SK-N-SH (cell line): ENCODE measurements at regions not wholly inside any gene's neighbourhood (a gene's known extent, or its start where the extent isn't known, plus 50 kb on each side); places are given as distances from the start of the nearest gene placed in this dataset.

Experiments
- ELF1 ChIP-seq: IDR thresholded peaks from 2 replicates; pipeline ENCODE4 v1.4.0; 2012
- GABPA ChIP-seq: IDR thresholded peaks from 2 replicates; pipeline ENCODE4 v1.4.0; 2012; ENCODE audit warnings: low read depth, mild to moderate bottlenecking
- POLR2AphosphoS5 ChIP-seq: IDR thresholded peaks from 2 replicates; pipeline ENCODE4 v1.6.1; 2012; ENCODE audit warnings: low read depth, low read length
- RAD21 ChIP-seq: IDR thresholded peaks from 2 replicates; pipeline ENCODE4 v1.6.1; 2012; ENCODE audit warnings: mild to moderate bottlenecking, low read length
- TAF1 ChIP-seq: IDR thresholded peaks from 2 replicates; pipeline ENCODE4 v1.6.1; 2012; ENCODE audit warnings: low read depth, mild to moderate bottlenecking, low read length, moderate library complexity, borderline replicate concordance
- YY1 ChIP-seq: IDR thresholded peaks from 2 replicates; pipeline ENCODE4 v1.4.0; 2012; ENCODE audit warnings: low read depth, mild to moderate bottlenecking
- TF ChIP-seq, protein P1 (sequence below): fragments of 200-600 bp; sonication (generic); IDR thresholded peaks from 2 replicates; pipeline ENCODE4 v1.6.1; 2017; ENCODE audit warnings: antibody characterized with exemption, mild to moderate bottlenecking, moderate library complexity
- TF ChIP-seq, protein P2 (sequence below): IDR thresholded peaks from 2 replicates; pipeline ENCODE4 v1.6.1; 2012; ENCODE audit warnings: mild to moderate bottlenecking, low read depth, low read length, moderate library complexity

DNA sequence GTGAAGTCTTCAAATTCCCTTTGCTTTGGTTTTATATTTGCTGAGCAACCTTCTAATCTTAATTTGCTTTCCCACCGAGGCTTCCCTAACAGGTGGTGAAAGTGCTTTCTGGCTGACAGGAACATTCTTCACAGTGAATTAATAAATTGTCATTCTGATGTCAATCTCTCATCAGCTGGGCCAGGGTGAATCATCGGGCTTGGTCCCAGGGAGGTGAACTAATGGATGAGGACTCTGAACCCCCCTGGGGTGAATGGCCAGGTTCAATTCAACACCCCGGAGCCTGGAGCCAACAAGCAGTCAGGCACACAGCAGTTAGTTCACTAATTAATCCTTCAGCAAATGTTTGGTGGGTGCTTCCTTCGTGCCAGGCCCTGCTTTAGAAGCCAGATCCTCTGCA lies 155.4 kb upstream of the PDGFD start:
- TF ChIP-seq, protein P1, sequence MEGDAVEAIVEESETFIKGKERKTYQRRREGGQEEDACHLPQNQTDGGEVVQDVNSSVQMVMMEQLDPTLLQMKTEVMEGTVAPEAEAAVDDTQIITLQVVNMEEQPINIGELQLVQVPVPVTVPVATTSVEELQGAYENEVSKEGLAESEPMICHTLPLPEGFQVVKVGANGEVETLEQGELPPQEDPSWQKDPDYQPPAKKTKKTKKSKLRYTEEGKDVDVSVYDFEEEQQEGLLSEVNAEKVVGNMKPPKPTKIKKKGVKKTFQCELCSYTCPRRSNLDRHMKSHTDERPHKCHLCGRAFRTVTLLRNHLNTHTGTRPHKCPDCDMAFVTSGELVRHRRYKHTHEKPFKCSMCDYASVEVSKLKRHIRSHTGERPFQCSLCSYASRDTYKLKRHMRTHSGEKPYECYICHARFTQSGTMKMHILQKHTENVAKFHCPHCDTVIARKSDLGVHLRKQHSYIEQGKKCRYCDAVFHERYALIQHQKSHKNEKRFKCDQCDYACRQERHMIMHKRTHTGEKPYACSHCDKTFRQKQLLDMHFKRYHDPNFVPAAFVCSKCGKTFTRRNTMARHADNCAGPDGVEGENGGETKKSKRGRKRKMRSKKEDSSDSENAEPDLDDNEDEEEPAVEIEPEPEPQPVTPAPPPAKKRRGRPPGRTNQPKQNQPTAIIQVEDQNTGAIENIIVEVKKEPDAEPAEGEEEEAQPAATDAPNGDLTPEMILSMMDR: no peak
- no peak for TF ChIP-seq POLR2AphosphoS5
- no peak for TF ChIP-seq YY1
- no peak for TF ChIP-seq ELF1
- no peak for TF ChIP-seq GABPA
- TF ChIP-seq RAD21: no peak
- no peak for TF ChIP-seq TAF1
- TF ChIP-seq, protein P2, sequence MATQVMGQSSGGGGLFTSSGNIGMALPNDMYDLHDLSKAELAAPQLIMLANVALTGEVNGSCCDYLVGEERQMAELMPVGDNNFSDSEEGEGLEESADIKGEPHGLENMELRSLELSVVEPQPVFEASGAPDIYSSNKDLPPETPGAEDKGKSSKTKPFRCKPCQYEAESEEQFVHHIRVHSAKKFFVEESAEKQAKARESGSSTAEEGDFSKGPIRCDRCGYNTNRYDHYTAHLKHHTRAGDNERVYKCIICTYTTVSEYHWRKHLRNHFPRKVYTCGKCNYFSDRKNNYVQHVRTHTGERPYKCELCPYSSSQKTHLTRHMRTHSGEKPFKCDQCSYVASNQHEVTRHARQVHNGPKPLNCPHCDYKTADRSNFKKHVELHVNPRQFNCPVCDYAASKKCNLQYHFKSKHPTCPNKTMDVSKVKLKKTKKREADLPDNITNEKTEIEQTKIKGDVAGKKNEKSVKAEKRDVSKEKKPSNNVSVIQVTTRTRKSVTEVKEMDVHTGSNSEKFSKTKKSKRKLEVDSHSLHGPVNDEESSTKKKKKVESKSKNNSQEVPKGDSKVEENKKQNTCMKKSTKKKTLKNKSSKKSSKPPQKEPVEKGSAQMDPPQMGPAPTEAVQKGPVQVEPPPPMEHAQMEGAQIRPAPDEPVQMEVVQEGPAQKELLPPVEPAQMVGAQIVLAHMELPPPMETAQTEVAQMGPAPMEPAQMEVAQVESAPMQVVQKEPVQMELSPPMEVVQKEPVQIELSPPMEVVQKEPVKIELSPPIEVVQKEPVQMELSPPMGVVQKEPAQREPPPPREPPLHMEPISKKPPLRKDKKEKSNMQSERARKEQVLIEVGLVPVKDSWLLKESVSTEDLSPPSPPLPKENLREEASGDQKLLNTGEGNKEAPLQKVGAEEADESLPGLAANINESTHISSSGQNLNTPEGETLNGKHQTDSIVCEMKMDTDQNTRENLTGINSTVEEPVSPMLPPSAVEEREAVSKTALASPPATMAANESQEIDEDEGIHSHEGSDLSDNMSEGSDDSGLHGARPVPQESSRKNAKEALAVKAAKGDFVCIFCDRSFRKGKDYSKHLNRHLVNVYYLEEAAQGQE: no peak
